DOHH2 (cell line): ENCODE measurements at regions not wholly inside any gene's neighbourhood (a gene's known extent, or its start where the extent isn't known, plus 50 kb on each side); places are given as distances from the start of the nearest gene placed in this dataset.

ENCODE experiments used
- H3F3A ChIP-seq: fragments of 200-600 bp; sonication (generic), shearing (Covaris generic); 2 replicates; pipeline ENCODE4 v1.6.0; 2016; ENCODE audit warnings: antibody characterized with exemption, mild to moderate bottlenecking; ENCODE audit not compliant: control insufficient read depth, insufficient read depth
- H3K27ac ChIP-seq: fragments of 200-600 bp; sonication (generic); 2 replicates; pipeline ENCODE4 v1.5.1; 2014; ENCODE audit warnings: low read depth, mild to moderate bottlenecking, low read length, moderate library complexity
- H3K27me3 ChIP-seq: fragments of 200-600 bp; sonication (generic); 2 replicates; pipeline ENCODE4 v1.6.1; 2014; ENCODE audit warnings: mild to moderate bottlenecking, low read length, mixed read lengths; ENCODE audit not compliant: control insufficient read depth
- H3K36me3 ChIP-seq: fragments of 200-600 bp; sonication (generic); 2 replicates; pipeline ENCODE4 v1.6.1; 2014; ENCODE audit warnings: mild to moderate bottlenecking, low read length, moderate library complexity, mixed read lengths; ENCODE audit not compliant: control insufficient read depth
- H3K4me1 ChIP-seq: fragments of 200-600 bp; sonication (generic); 2 replicates; pipeline ENCODE4 v1.6.1; 2014; ENCODE audit warnings: mild to moderate bottlenecking, low read length, mixed read lengths; ENCODE audit not compliant: control insufficient read depth
- H3K4me2 ChIP-seq: fragments of 200-600 bp; sonication (generic); 2 replicates; pipeline ENCODE4 v1.6.0; 2014; ENCODE audit warnings: mild to moderate bottlenecking, low read length, moderate library complexity
- H3K4me3 ChIP-seq: fragments of 200-600 bp; sonication (generic); 2 replicates; pipeline ENCODE4 v1.5.1; 2014; ENCODE audit warnings: mild to moderate bottlenecking, low read length, mixed read lengths
- H3K79me2 ChIP-seq: fragments of 200-600 bp; sonication (generic); 2 replicates; pipeline ENCODE4 v1.6.1; 2014; ENCODE audit warnings: mild to moderate bottlenecking, low read length, mixed read lengths; ENCODE audit not compliant: control insufficient read depth
- H3K9me2 ChIP-seq: fragments of 200-600 bp; sonication (generic); replicated peaks from 2 replicates; pipeline ENCODE4 v1.6.1; 2014; ENCODE audit warnings: mild to moderate bottlenecking, low read length, mixed read lengths; ENCODE audit not compliant: control insufficient read depth
- H3K9me3 ChIP-seq: fragments of 200-600 bp; sonication (generic); 2 replicates; pipeline ENCODE4 v1.6.1; 2014; ENCODE audit warnings: antibody characterized with exemption, low read length, mixed read lengths; ENCODE audit not compliant: control insufficient read depth, insufficient read depth
- H4K20me1 ChIP-seq: fragments of 200-600 bp; sonication (generic); 2 replicates; pipeline ENCODE4 v1.6.0; 2014; ENCODE audit warnings: low read depth, mild to moderate bottlenecking, antibody characterized with exemption, low read length, moderate library complexity; ENCODE audit not compliant: control insufficient read depth, insufficient read depth
- EZH2phosphoT487 ChIP-seq: fragments of 200-600 bp; sonication (generic); IDR thresholded peaks from 2 replicates; pipeline ENCODE4 v1.6.1; 2017; ENCODE audit warnings: borderline replicate concordance, mild to moderate bottlenecking, antibody characterized with exemption, low read length, moderate library complexity, mixed read lengths
- TF ChIP-seq, protein P1 (sequence below): fragments of 200-600 bp; sonication (generic); IDR thresholded peaks from one replicate; pipeline ENCODE4 v1.5.1; 2014; ENCODE audit warnings: antibody characterized with exemption, mild to moderate bottlenecking, low read depth, low read length; ENCODE audit not compliant: poor library complexity, severe bottlenecking

DNA sequence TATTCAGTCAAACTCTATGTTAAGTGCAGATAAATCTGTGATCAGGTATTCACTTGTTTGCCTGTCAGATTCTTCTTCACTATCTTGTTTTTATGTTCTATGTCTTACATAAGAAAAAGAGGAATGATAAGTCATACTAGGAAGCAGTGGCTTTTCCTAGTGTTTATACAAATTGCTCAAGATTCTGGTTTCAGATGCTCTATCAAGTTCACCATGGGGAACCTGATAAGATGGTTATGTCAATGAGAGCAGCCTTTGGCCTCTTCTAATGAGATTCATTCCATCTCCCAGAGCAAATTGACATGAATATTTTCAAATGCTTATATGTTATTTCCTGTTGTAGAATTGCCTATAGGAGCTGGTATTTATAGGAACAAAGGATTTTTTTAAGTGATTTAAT is 218.8 kb upstream of the TMPRSS15 start:
- H4K20me1 ChIP-seq, result no peaks in the 10 kb centered on the region
- no peaks in the 10 kb centered on the region for H3K27me3 ChIP-seq
- no peaks in the 10 kb centered on the region for H3K4me1 ChIP-seq
- no peak for TF ChIP-seq EZH2phosphoT487
- TF ChIP-seq, protein P1, sequence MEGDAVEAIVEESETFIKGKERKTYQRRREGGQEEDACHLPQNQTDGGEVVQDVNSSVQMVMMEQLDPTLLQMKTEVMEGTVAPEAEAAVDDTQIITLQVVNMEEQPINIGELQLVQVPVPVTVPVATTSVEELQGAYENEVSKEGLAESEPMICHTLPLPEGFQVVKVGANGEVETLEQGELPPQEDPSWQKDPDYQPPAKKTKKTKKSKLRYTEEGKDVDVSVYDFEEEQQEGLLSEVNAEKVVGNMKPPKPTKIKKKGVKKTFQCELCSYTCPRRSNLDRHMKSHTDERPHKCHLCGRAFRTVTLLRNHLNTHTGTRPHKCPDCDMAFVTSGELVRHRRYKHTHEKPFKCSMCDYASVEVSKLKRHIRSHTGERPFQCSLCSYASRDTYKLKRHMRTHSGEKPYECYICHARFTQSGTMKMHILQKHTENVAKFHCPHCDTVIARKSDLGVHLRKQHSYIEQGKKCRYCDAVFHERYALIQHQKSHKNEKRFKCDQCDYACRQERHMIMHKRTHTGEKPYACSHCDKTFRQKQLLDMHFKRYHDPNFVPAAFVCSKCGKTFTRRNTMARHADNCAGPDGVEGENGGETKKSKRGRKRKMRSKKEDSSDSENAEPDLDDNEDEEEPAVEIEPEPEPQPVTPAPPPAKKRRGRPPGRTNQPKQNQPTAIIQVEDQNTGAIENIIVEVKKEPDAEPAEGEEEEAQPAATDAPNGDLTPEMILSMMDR, result no peak
- no peak overlapping the region for H3K4me2 ChIP-seq
- no peaks in the 10 kb centered on the region for H3F3A ChIP-seq
- H3K27ac ChIP-seq, result no peak overlapping the region
- no peaks in the 10 kb centered on the region for H3K9me3 ChIP-seq
- no peaks in the 10 kb centered on the region for H3K36me3 ChIP-seq
- H3K4me3 ChIP-seq, result no peak overlapping the region
- no peaks in the 10 kb centered on the region for H3K9me2 ChIP-seq
- H3K79me2 ChIP-seq, result no peaks in the 10 kb centered on the region

DNA sequence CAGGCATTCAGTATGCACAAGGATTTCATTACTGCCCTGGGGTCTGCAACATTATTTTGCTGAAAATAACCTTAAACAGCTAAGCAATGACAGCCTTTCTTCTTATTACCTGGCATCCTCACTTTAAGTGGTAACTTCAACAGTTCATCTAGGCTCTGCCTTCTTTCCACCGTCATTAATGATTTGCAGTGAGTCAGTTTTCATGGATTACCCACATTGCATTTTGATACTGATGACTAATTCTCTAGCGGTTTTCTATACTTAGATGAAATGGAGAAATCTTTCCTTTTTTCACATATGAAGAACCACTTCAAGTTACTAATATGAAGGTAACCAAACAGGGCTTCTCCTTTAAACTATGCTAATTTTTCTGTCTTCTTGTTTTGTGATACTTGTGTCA is 226.9 kb upstream of the TMPRSS15 start:
- Histone ChIP-seq H3K27ac (no peak overlapping the region), H3F3A (no peaks in the 10 kb centered on the region), H3K4me1 (no peaks in the 10 kb centered on the region), H3K4me3 (no peak overlapping the region), H3K79me2 (no peaks in the 10 kb centered on the region), H3K36me3 (no peaks in the 10 kb centered on the region), H3K4me2 (no peak overlapping the region), H4K20me1 (no peaks in the 10 kb centered on the region), H3K9me2 (no peaks in the 10 kb centered on the region), H3K27me3 (no peaks in the 10 kb centered on the region), H3K9me3 (no peaks in the 10 kb centered on the region)
- TF ChIP-seq, protein P1, result no peak
- no peak for TF ChIP-seq EZH2phosphoT487

DNA sequence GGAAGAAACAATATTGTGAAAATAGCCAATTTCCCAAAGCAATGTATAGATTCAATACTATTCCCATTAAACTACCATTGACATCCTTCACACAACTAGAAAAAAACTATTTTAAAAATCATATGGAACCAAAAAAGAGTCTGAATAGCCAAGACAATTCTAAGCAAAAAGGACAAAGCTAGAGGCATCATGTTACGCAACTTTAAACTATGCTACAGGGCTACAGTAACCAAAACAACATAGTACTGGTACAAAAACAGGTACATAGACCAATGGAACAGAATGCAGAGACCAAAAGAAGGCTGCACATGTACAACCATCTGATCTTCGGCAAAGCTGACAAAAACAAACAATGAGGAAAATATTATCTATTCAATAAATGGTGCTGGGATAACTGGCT is 233.3 kb upstream of the TMPRSS15 start:
- H3K4me2 ChIP-seq, result no peak overlapping the region
- H3K27ac ChIP-seq, result no peak overlapping the region
- no peaks in the 10 kb centered on the region for H3K36me3 ChIP-seq
- no peaks in the 10 kb centered on the region; the same call in 1 of the 2 replicates for H3K27me3 ChIP-seq
- H3K9me2 ChIP-seq, result no peaks in the 10 kb centered on the region
- no peaks in the 10 kb centered on the region for H3K79me2 ChIP-seq
- no peaks in the 10 kb centered on the region for H3K9me3 ChIP-seq
- no peak for TF ChIP-seq EZH2phosphoT487
- TF ChIP-seq, protein P1, result no peak
- H3F3A ChIP-seq, result no peaks in the 10 kb centered on the region
- H3K4me1 ChIP-seq, result no peaks in the 10 kb centered on the region
- no peak overlapping the region for H3K4me3 ChIP-seq
- no peaks in the 10 kb centered on the region for H4K20me1 ChIP-seq

DNA sequence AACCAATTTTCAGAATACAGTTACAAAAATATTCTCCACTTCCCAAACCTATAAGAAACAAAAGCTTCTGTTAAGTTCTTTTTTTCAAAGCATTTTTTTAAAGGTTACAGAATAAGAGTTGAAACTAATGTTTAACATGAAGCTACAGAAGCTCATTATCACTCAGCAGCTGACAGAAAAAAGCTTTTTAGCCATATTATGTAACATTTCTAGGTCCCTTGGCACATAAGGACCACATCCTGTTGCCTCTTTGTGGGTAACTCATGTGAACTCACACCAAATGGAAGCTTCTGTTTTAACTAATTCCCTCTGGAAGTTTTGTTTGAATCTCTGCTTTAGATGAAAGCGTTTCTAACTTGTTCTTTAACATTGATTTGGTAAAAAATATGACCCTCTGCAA is 242.5 kb upstream of the TMPRSS15 start:
- Histone ChIP-seq H3K27ac (no peak overlapping the region), H3K4me3 (no peak overlapping the region), H3K27me3 (no peaks in the 10 kb centered on the region), H3K9me2 (no peaks in the 10 kb centered on the region), H3K4me1 (no peaks in the 10 kb centered on the region), H3F3A (no peaks in the 10 kb centered on the region), H3K79me2 (no peaks in the 10 kb centered on the region), H3K9me3 (no peaks in the 10 kb centered on the region), H4K20me1 (no peaks in the 10 kb centered on the region), H3K4me2 (no peak overlapping the region), H3K36me3 (no peaks in the 10 kb centered on the region)
- TF ChIP-seq, protein P1, result no peak
- TF ChIP-seq EZH2phosphoT487, result no peak
